ENCODE measurements at regions not wholly inside any gene's neighbourhood (a gene's known extent, or its start where the extent isn't known, plus 50 kb on each side); places are given as distances from the start of the nearest gene placed in this dataset.
"Not testable (repeated sequence)": the region's sequence is repeated elsewhere in the genome, so short reads cannot be mapped to it uniquely, and the experiment has no call there.

DNA sequence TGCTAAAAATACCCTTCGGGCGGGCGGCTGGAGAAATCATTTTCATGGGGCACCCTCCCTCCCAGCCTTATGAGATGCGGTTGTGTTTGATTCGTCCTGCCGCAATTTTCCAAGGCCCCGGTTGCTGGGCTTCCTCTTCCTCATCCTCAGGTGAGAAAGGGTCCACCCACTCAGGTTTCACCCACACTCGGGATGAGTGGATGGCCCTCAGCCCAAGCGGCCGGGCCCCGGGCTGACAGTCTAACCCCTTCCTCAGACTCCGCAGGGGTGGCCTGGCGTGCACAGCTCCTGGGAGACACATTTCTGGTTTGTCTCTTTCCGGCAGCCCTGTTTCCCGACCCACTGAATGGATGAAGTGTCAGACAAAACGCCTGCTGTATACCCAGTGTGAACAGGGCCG lies 116.5 kb upstream of the LRPAP1 start:
- no peak for DNase-seq (ENCODE audit: low spot score)

DNA sequence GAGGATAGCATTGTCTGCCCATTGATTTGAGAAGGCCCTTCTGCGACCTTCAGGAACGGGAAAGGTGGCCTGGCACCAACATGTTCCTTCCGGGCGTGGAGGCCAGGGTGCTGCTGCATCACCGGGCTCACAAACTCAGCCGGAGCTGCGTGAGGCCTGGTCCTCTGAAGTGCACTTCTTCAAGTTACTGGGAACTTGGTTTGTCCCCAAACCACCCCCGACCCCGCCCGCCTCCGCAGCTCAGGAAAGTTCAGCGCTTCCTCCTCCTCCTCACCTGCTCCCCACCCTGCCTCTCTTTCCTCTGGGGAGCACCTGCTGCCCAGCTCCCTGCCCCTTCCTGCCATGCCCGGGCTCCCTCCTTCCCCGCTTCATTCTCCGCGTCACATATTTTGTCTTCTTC lies 116.0 kb upstream of the LRPAP1 start:
- no peak for DNase-seq (ENCODE audit: low spot score)

DNA sequence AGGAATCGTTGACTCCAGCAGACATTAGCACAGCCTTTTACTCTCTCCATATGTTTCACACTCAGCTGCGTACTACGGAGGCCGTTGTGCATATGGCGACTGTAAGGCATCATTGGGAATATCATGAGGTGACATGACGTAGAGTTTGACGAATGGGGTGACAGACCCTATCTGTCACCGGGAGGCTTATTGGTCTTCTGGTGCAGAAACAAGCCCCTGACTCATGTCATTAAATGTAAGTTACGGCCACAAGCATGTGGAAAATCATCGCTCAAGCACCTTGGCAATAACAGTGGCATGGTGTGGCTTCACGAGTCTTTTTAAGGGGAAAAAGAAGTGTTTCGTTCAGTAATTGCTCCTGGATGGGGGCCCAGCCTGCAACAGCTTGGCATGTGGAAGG lies 115.2 kb upstream of the LRPAP1 start:
- no peak for DNase-seq (ENCODE audit: low spot score)

DNA sequence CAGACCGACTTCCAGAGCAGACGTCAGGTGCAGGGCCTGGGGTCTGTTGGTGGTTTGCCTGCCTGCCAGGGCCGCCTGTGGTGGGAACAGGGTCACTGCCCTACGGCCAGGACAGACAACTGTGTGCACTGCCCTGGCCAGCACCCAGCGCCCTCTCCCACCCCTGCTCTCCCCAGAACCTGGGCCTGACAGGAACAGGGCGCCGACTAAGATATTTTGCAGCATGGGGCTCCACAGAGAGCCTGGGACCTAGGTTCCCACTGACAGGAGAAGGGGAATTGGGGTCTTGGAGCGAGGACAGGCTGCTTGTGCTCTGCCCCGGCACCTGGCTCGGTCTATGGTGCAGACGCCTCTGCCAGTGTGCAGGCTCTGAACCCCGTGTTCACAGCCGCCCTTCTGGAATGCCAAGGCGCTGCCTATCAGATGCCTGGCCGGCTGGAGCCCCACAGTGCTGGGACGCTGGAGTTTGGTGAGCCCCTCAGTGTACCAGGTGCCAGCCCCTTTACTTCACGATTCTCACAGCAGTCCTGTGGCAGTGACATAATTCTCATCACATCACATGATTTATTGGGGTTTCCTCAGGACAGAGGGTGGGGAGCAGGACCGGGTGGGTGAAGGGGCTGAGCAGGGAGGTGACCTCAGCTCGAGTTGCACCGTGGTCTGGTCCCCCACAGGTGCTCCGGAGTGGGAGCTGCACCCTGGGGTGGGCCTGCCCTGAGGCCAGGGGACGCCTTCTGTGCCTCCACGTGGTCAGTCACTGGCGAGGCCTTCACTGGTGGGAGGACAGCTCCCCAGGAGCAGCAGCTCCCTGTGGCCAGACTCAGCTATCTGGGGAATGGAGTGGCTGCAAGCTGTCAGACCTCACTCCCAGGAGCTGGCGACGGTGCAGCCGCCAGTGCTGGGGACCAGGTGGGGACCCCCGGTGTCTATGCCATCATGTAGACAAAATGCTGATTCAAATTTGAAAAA lies 113.8 kb upstream of the LRPAP1 start:
- DNase-seq (ENCODE audit: low spot score) = no peak

DNA sequence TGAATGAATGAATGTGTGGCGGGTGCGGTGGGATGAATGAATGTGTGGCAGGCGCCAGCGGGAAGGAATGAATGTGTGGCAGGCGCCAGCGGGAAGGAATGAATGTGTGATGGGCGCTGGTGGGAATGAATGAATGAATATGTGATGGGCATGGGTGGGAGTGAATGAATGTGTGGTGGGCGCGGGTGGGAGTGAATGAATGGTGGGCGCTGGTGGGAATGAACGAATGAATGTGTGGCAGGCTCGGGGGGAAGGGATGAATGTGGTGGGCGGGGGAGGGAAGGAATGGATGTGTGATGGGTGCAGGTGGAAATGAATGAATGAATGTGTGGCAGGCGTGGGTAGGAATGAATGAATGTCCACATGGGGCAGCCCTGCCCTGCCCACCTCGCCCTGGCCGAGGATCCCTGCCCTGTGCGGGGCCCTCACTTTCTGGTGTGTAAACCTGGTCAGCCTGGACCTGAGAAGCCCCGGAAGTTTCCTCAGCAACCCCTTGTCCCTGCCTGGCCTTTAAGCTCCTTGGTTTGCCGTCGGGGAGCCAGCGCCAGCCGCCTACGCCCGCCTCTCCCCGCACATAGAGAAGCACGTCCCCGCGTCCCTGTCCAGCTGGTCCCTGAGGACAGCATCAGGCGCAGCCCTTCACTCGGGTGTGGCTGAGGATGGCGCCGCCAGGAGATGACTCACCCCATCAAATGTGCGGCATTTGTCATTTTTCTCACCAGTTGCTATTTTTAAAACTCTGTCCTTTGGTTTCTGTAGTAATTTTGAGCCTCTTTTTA lies 112.8 kb upstream of the LRPAP1 start:
- DNase-seq (ENCODE audit: low spot score) = peak; percentile 34

DNA sequence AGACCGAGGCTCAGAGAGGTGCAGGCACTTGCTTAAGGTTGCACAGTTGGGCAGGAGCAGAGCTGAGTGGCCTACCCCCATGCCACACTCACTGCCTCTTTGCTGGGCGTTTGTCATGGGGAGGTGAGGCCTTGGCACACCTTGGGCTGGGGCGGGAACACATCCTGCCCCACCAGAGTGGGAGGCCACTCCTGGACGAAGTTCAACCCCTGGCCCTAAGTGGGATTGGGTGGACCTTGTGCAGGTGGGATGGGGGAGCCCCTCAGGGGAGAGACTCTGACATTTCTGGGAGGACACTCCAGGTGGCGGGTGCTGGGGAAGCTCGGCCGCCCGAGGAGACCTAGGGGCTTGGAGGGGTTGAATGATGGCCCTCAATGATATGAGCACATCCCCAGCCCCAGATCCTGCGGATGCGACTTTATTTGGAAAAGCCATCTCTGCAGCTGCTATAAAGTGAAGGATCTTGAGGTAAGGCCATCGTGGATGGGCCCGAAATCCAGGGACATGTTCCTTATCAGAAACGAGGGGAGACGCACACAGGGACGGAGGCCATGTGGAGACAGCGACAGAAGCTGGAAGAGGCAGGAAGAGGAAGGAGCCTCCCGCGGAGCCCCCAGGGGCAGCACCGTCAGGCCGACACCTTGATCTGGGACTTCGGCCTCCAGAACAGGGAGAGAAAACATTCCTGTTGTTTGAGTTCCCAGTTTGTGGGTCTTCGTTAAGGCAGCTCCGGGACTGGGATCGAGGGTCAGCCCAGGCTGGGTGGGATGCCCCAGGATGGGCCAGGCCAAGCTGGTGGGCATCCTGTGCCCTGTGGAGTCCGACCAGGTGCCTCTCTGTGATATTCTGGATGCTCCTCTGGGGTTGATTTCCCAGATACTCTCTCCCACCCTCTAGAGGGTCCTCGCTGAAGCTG lies 111.6 kb upstream of the LRPAP1 start:
- no peak for DNase-seq (ENCODE audit: low spot score)

DNA sequence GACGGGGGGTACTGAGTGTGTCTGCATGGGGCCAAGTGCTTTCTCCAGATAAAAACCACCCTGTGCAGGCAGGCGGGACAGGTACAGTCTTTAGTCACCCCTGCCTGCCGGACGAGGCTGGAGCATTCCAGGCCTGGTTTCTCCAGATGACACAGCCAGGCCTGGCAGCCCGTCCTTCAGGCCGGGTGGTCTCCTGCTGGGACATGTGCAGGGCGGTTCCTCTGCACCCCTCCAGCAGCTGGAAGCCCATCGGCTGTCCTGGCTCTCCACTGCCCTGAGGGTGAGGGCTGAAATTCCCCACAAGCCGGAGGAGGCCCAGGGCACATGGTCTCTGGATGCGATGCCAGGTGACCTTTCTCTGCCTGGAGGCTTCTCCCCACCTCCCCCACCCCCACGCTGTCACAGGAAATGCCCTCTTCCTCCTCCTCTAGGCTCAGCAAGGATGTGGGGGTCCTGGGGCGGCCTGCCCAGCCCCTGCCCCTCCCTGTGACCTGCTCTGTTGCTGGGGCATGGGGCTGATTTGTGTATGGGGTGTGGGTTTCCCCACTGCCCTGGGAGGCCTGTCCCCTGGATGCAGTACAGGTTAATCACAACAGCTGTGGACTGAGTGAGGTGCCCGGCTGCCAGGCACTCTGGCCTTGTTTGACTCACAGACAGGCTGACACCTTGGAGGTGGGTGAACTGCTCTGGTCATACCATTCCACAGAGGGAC lies 110.7 kb upstream of the LRPAP1 start:
- DNase-seq (ENCODE audit: low spot score) = no peak

DNA sequence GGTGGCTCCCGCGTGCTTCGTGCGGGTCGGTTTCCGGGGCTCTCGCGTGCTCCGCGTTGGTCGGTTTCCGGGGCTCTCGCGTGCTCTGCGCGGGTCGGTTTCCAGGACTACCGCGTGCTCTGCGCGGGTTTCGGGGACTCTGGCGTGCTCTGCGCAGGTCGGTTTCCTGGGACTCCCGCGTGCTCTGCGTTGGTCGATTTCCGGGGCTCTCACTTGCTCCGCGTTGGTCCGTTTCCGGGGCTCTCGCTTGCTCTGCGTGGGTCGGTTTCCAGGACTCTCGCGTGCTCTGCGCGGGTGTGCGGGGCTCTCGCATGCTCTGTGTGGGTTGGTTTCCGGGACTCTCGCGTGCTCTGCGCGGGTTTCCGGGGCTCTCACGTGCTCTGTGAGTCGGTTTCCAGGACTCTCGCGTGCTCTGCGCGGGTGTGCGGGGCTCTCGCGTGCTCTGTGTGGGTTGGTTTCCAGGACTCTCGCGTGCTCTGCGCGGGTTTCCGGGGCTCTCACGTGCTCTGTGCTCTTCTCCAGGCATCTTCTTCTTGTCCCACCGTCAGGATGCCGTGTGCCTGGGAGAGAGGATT lies 109.9 kb upstream of the LRPAP1 start:
- DNase-seq (ENCODE audit: low spot score) = no peak

DNA sequence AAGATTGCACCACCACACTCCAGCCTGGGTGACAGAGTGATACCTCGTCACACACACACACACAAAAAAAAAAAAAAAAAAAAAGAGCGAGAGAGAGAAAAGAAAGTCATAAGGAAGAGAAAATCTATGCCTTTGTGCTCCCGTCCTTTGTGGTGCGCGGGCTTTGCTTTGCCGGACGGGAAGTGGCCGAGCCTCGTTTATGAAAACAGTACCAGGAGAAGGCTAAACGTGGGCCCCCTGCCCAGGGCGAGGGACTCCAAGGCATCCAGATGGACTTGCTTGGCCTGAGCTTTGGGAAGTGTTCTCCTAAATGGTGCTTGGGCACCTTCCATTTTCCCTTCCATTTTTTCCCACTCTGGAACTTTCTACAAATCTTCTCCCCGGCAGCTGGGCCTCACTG lies 109.3 kb upstream of the LRPAP1 start:
- DNase-seq (ENCODE audit: low spot score) = no peak

DNA sequence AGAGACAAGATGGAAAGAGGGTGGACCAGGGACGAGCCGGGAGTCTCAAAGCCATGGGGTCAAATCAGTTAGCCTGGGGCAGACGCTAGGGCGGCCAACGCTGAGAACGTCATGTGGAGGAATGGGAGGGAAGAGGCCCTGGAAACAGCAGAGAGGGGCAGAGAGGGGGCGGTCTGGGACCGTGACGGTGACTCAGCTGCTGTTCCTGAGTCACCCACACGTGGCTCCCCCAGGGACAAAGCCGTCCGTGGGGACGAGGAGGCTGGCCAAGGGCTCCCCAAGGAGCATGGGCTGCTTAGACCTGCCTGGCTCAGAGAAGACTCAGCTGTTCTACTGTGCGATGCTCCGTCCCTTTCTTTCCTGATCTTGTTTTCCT lies 108.4 kb upstream of the LRPAP1 start:
- DNase-seq (ENCODE audit: low spot score) = peak; percentile 18

DNA sequence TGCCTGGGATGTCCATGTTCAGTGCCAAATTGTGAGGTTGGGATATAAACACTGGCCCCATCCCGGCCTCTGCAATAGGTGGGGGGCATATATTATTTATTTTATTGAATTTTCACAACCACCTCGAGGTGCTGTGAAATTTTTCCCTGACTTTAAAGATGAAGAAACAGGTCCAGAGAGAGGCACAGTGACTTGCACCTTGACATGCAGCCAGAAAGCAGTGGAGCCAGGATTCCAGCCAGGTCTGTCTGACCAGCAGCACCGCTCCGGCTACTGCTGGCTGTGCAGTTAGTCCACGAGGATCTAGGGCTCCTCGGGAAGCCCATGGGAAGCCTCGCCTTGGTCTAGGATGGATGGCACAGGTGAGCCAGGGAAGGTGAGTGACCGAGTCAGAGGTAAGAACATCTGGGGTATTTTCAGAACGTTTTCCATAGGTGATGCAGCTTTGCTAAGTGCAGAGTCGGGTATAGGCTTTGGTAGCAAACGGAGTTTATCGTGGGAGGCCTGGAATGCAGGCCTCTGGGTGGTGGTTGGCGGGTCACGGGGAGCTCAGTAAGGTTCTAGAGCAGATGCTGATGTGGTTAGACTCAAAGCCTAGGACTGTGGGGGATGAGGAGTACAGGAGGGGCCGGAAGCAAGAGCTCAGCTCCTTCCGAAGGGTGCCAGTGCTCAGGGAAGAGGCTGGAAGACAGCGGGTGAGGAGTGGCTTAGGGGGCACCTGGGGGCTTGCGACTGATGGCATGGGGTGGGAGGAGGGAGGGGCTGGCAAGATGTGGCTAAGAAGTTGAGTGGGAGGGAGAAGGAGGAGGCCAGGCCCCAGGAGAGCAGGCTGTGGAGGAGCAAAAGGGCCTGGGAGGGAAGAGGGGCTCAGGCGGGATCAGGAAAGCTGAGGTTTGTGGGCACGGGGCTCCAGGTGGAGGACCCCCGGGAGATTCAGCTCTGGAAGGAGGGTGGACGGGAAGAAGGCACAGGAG lies 107.7 kb upstream of the LRPAP1 start:
- no peak for DNase-seq (ENCODE audit: low spot score)

DNA sequence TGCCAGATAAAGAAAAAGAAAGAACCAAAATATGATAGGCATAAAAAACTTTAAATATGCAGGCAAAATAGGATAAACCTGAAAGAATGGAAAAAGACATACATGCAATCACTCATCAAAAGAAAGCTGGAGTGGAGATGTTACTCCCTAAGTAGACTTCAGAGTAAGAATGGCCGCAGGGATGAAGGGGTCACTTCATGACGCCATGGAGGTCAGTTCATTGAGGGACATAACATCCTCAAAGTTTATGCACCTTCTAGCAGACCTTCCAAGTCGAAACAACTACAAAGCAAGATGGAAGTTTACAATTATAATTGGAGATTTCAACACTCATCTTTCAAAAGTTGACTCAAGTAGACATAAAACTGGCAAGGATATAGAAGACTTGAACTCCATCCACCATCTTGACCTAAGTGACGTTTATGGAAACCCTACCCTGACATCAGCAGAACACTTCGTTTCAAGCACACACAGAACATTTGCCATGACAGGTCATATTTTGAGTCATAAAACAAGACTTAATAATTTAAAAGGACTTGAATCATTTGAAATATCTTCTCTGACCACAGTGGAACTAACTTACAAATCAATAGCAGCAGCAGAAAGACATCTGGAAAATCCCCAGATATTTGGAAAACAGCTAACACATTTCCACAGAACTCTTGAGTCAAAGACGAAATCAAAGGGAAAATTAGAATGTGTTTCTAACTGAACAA lies 106.0 kb upstream of the LRPAP1 start:
- no peak for DNase-seq (ENCODE audit: low spot score)

DNA sequence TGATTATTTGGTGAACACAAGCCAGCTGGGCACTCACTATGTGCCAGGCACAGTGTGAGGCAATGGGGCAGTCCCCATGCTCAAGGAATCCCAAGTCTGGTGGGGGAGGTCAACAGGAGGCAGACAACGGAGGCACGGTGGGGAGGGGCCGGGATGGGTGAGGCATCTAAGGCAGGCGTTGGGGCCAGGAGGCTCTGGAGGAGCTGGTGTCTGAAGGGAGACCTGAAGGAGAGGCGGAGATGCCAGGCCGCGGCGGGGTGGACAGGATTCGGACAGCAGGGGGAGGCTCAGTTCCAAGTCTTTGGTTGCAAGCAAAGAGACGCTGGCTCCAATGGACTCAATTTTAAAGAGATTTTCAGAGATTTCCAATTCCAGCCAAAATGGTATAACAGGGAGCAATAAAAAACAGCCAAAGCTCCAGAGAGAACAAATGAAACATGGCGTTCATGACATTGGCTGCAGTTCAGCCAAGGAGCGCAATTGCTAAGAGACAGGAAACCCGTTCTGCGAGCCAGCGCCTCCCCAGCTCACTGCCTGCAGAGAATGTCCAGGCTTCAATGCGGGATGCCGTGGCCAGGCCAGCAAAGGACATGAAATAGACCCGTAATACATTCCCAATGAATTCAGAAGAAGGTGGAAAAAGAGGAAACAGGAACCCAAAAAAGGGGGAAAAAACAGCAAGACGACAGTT lies 105.2 kb upstream of the LRPAP1 start:
- no peak for DNase-seq (ENCODE audit: low spot score)

DNA sequence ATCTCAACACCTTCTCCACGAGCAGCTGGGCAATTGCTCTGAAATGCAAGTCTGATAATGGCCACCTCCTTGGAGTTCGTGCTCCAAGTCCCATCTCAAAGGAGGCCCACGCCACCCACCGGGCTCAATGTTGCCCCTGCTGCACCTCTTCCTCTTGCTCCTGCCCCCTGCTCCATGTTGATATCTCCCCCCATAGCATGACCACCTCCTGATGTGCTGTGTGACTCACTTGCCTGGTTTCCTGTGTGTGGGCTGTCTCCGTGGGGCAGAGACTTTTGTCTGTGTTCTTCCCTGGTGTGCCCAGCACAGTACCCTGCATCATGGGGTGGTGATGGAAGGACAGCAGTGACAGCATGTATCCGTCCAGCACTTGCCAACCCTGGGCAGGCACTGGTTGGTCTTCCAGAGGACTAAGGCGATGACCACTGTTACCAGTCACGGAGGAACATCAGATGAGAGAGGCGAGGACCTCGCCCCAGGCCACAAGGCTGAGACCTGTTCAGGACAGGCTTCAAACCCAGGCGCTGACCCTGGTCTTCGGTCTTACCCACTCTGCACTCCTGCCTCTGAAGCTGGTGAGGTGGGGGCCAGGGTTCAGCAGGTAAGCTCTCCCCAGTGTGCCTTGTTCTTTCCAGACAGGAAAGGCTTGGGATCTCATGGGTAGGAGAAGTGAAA lies 104.6 kb upstream of the LRPAP1 start:
- no peak for DNase-seq (ENCODE audit: low spot score)

DNA sequence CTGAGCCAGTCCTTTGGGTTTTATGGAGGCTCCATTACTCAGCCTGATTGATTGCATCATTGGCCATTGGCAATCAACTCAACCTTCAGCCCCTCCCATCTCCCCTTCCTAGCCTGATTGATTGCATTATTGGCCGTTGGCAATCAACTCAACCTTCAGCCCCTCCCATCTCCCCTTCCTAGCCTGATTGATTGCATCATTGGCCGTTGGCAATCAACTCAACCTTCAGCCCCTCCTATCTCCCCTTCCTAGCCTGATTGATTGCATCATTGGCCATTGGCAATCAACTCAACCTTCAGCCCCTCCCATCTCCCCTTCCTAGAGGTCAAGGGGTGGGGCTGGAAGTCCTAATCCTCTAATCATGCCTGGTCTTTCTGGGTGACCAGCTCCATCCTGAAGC lies 103.8 kb upstream of the LRPAP1 start:
- DNase-seq (ENCODE audit: low spot score) = not testable (repeated sequence)

DNA sequence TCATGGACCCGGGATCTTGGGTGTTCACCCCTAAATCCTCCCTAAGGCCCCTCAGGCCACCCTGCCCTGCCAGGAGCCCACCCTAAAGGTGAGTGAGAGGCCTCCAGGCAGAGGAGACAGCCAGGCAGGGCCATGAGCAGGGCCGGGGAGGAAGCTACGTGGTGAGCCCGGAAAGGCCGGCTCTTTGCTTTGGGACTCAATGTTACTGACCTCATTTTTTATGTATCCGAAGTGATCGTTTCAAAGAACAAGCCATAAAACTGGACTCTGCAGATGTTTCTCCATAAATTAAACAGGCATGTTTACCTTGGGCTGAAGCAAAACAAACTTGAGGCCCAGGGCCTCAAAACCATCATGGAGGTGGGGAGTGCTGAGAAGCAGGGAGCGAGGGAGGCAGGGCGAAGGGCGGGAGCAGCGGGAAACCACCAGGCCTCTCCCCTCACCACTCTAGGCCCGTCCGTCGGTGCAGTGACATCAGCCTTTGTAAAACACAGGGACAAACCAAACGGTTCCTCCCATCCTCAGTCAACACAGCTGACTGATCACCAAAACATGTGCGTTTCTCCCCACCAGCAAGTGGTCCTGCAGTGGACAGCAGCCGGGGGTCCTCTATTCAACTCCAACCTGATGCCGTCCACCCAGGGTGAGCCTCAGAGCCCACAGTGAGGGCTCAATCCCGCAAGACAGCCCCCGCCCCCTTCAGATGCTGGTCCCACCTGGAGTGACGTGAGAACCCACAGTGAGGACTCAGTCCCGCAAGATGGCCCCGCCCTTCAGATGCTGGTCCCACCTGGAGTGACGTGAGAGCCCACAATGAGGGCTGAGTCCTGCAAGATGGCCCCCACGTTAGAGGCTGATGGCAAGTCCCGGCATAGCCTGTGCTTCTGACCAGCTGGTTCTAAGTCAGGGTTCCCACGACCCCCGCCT lies 102.9 kb upstream of the LRPAP1 start:
- no peak for DNase-seq (ENCODE audit: low spot score)

DNA sequence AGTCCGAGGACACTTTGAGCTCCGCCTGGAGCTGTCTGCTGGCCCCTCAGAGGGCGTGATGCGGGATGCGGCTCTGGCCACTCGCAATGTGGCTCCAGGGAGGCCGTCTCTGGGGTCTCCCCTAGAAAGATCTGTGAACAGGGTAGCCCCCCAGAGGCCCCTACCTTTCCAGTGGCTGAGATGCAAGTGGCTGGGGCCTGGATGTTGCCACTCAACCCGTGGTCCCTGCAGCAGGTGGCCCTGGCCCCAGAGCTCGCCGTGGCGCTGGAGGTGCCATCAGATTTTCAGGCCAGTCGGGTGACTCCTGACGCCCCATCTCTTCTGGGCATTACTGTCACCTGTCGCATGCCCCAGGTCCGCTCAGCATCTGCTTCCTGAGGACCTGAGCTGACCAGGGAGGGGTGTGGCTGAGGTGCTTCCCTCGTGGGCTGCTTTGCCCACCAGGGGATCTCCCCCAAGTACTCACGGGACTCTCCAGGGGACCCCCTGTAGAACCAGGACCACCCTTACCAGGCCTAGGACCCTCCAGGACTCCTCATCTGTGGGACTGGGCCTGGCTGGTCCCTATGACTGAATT lies 102.1 kb upstream of the LRPAP1 start:
- no peak for DNase-seq (ENCODE audit: low spot score)

Measured in RKO (cell line).